ENCODE measurements at regions not wholly inside any gene's neighbourhood (a gene's known extent, or its start where the extent isn't known, plus 50 kb on each side); places are given as distances from the start of the nearest gene placed in this dataset.

GRCh38 chr12:63406781-63407180 is 255.8 kb upstream of the AVPR1A start:
- DNase-seq (ENCODE audit: low read depth): no peak
- H3K36me3 ChIP-seq (ENCODE audit: control insufficient read depth, insufficient read depth, low read length): no peaks in the 10 kb centered on the region
- no peak for TF ChIP-seq CTCF (IDR thresholded peaks at IDR 0.05; ENCODE audit: insufficient read depth, low read length, severe bottlenecking)
- H3K27me3 ChIP-seq (ENCODE audit: control insufficient read depth, insufficient read depth, low read length): peaks cover 1% of the 10 kb centered on the region
- no peak overlapping the region for H3K4me3 ChIP-seq (ENCODE audit: low read depth, low read length)
- FAIRE-seq: no peak

GRCh38 chr12:63404611-63405010 is 253.6 kb upstream of the AVPR1A start:
- no peak for FAIRE-seq
- DNase-seq (ENCODE audit: low read depth): no peak

GRCh38 chr12:63403256-63403655 is 252.3 kb upstream of the AVPR1A start:
- FAIRE-seq: no peak
- peaks cover 1% of the 10 kb centered on the region for H3K27me3 ChIP-seq (ENCODE audit: control insufficient read depth, insufficient read depth, low read length)

More at GRCh38 chr12:63404611-63405010, 253.6 kb upstream of the AVPR1A start:
- Histone ChIP-seq H3K36me3 (ENCODE audit: control insufficient read depth, insufficient read depth, low read length) (no peaks in the 10 kb centered on the region), H3K27me3 (ENCODE audit: control insufficient read depth, insufficient read depth, low read length) (peaks cover 1% of the 10 kb centered on the region), H3K4me3 (ENCODE audit: low read depth, low read length) (no peak overlapping the region)
- no peak for TF ChIP-seq CTCF (IDR thresholded peaks at IDR 0.05; ENCODE audit: insufficient read depth, low read length, severe bottlenecking)

GRCh38 chr12:63400718-63401117 is 249.7 kb upstream of the AVPR1A start:
- Histone ChIP-seq H3K4me3 (ENCODE audit: low read depth, low read length) (no peak overlapping the region), H3K36me3 (ENCODE audit: control insufficient read depth, insufficient read depth, low read length) (no peaks in the 10 kb centered on the region), H3K27me3 (ENCODE audit: control insufficient read depth, insufficient read depth, low read length) (peaks cover 1% of the 10 kb centered on the region)
- DNase-seq (ENCODE audit: low read depth) (peak; percentile 84), FAIRE-seq (no peak)
- TF ChIP-seq CTCF (IDR thresholded peaks at IDR 0.05; ENCODE audit: insufficient read depth, low read length, severe bottlenecking): no peak

More at GRCh38 chr12:63403256-63403655, 252.3 kb upstream of the AVPR1A start:
- Histone ChIP-seq H3K36me3 (ENCODE audit: control insufficient read depth, insufficient read depth, low read length) (no peaks in the 10 kb centered on the region), H3K4me3 (ENCODE audit: low read depth, low read length) (no peak overlapping the region)
- DNase-seq (ENCODE audit: low read depth): no peak
- TF ChIP-seq CTCF (IDR thresholded peaks at IDR 0.05; ENCODE audit: insufficient read depth, low read length, severe bottlenecking): no peak

- TF ChIP-seq CTCF (IDR thresholded peaks at IDR 0.05; ENCODE audit: insufficient read depth, low read length, severe bottlenecking): no peak
- Histone ChIP-seq H3K27me3 (ENCODE audit: control insufficient read depth, insufficient read depth, low read length) (peaks cover 1% of the 10 kb centered on the region), H3K36me3 (ENCODE audit: control insufficient read depth, insufficient read depth, low read length) (no peaks in the 10 kb centered on the region), H3K4me3 (ENCODE audit: low read depth, low read length) (no peak overlapping the region)
- DNase-seq (ENCODE audit: low read depth) (peak; percentile 44), FAIRE-seq (peak; percentile 58)
Observed at GRCh38 chr12:63400318-63400717, 249.3 kb upstream of the AVPR1A start.

GRCh38 chr12:63397807-63398206 is 246.8 kb upstream of the AVPR1A start:
- Histone ChIP-seq H3K4me3 (ENCODE audit: low read depth, low read length) (no peak overlapping the region), H3K27me3 (ENCODE audit: control insufficient read depth, insufficient read depth, low read length) (peaks cover 2% of the 10 kb centered on the region), H3K36me3 (ENCODE audit: control insufficient read depth, insufficient read depth, low read length) (no peaks in the 10 kb centered on the region)
- TF ChIP-seq CTCF (IDR thresholded peaks at IDR 0.05; ENCODE audit: insufficient read depth, low read length, severe bottlenecking): no peak
- no peak for DNase-seq (ENCODE audit: low read depth)
- peak; percentile 23 for FAIRE-seq
